IMR-90 (cell line): ENCODE measurements at regions not wholly inside any gene's neighbourhood (a gene's known extent, or its start where the extent isn't known, plus 50 kb on each side); places are given as distances from the start of the nearest gene placed in this dataset.

ENCODE experiments used
- ATAC-seq: fragments of 200-7000 bp; cut with Tn5 transposase; 2 replicates; pipeline ENCODE4 v1.9.1; 2020; ENCODE audit warnings: low read depth, mild to moderate bottlenecking, moderate library complexity
- BruUV-seq: library from RNA; stranded (reverse); fragments of 400-500 nt; replicated peaks from 2 replicates; lab custom pipeline; 2021; lab: Mats Ljungman, UMichigan
- CTCF ChIA-PET: fragments of 300-600 bp; formaldehyde crosslinking; extraction: SDS; loops from one replicate; lab custom pipeline; 2021; ENCODE audit warnings: antibody characterized with exemption; lab: Yijun Ruan, JAX
- POLR2A ChIA-PET: fragments of 300-600 bp; sonication (Branson Sonifier 250); formaldehyde crosslinking; loops from one replicate; lab custom pipeline; 2022; ENCODE audit warnings: antibody characterized with exemption; ENCODE audit not compliant: unreplicated experiment; lab: Charles Lee
- DNase-seq: peaks from one replicate; pipeline ENCODE4 v3.0.0; 2013
- H2AFZ ChIP-seq: replicated peaks from 2 replicates; pipeline ENCODE3; 2013; ENCODE audit warnings: low read length, mild to moderate bottlenecking; ENCODE audit not compliant: poor library complexity
- H2AK5ac ChIP-seq: 2 replicates; pipeline ENCODE4 v1.6.1; 2013; ENCODE audit warnings: low read depth, low read length, inconsistent platforms
- H2AK9ac ChIP-seq: replicated peaks from 2 replicates; pipeline ENCODE3; 2013; ENCODE audit warnings: mild to moderate bottlenecking, low read depth, low read length, moderate library complexity; ENCODE audit not compliant: poor library complexity
- H2BK120ac ChIP-seq: 2 replicates; pipeline ENCODE4 v1.6.1; 2013; ENCODE audit warnings: low read depth, low read length, inconsistent platforms
- H2BK15ac ChIP-seq: 3 replicates; pipeline ENCODE4 v1.6.1; 2013; ENCODE audit warnings: low read depth, low read length, inconsistent platforms
- H2BK20ac ChIP-seq: 2 replicates; pipeline ENCODE4 v1.6.1; 2013; ENCODE audit warnings: low read depth, mild to moderate bottlenecking, inconsistent platforms, low read length, moderate library complexity
- H2BK5ac ChIP-seq: 2 replicates; pipeline ENCODE4 v1.6.1; 2013; ENCODE audit warnings: mild to moderate bottlenecking, low read depth, low read length, inconsistent platforms; ENCODE audit not compliant: poor library complexity, severe bottlenecking
- H3K14ac ChIP-seq: replicated peaks from 2 replicates; pipeline ENCODE4 v1.6.1; 2013; ENCODE audit warnings: low read depth, low read length, inconsistent platforms
- H3K18ac ChIP-seq: 2 replicates; pipeline ENCODE4 v1.6.1; 2013; ENCODE audit warnings: low read depth, low read length, control low read depth
- H3K23ac ChIP-seq: 2 replicates; pipeline ENCODE4 v1.6.1; 2013; ENCODE audit warnings: low read depth, low read length, inconsistent platforms
- H3K27ac ChIP-seq: 2 replicates; pipeline ENCODE4 v1.5.1; 2013; ENCODE audit warnings: mild to moderate bottlenecking, control low read depth, low read length; ENCODE audit not compliant: insufficient read depth
- H3K27me3 ChIP-seq: 2 replicates; pipeline ENCODE4 v1.6.1; 2013; ENCODE audit warnings: low read length; ENCODE audit not compliant: control insufficient read depth, insufficient read depth
- H3K36me3 ChIP-seq: 2 replicates; pipeline ENCODE4 v1.6.1; 2013; ENCODE audit warnings: low read length, mixed read lengths; ENCODE audit not compliant: control insufficient read depth, insufficient read depth
- H3K4ac ChIP-seq: 2 replicates; pipeline ENCODE4 v1.6.1; 2013; ENCODE audit warnings: low read depth, low read length, inconsistent platforms
- H3K4me1 ChIP-seq: 2 replicates; pipeline ENCODE4 v1.6.1; 2013; ENCODE audit warnings: low read length, mixed read lengths; ENCODE audit not compliant: control insufficient read depth, insufficient read depth
- H3K4me2 ChIP-seq: 2 replicates; pipeline ENCODE4 v1.6.1; 2013; ENCODE audit warnings: low read depth, mild to moderate bottlenecking, control low read depth, low read length, moderate library complexity
- H3K4me3 ChIP-seq: 2 replicates; pipeline ENCODE4 v1.5.1; 2013; ENCODE audit warnings: low read depth, mild to moderate bottlenecking, control low read depth, low read length, moderate library complexity; ENCODE audit not compliant: insufficient read depth
- H3K56ac ChIP-seq: 2 replicates; pipeline ENCODE4 v1.6.1; 2013; ENCODE audit warnings: low read length, inconsistent platforms; ENCODE audit not compliant: insufficient read depth; ENCODE audit errors: extremely low read depth
- H3K79me1 ChIP-seq, 2 experiments: 2 replicates each; pipeline ENCODE4 v1.6.1; 2013; ENCODE audit warnings: low read length in 2 of 2, inconsistent platforms in 1 of 2, low read depth in 1 of 2
- H3K9ac ChIP-seq: 2 replicates; pipeline ENCODE4 v1.6.1; 2013; ENCODE audit warnings: low read depth, low read length, control low read depth
- H3K9me1 ChIP-seq: 2 replicates; pipeline ENCODE4 v1.6.1; 2013; ENCODE audit warnings: low read length, inconsistent platforms; ENCODE audit not compliant: insufficient read depth
- H3K9me3 ChIP-seq: 2 replicates; pipeline ENCODE4 v1.6.1; 2013; ENCODE audit warnings: low read length; ENCODE audit not compliant: control insufficient read depth, insufficient read depth
- H4K20me1 ChIP-seq: 2 replicates; pipeline ENCODE4 v1.6.1; 2013; ENCODE audit warnings: low read length, inconsistent platforms; ENCODE audit not compliant: insufficient read depth
- H4K5ac ChIP-seq: 2 replicates; pipeline ENCODE4 v1.6.1; 2013; ENCODE audit warnings: mild to moderate bottlenecking, low read depth, low read length, control low read depth
- H4K8ac ChIP-seq, 2 experiments: 2 replicates each; pipeline ENCODE4 v1.6.1; 2013; ENCODE audit warnings: low read depth in 2 of 2, low read length in 2 of 2, control low read depth in 1 of 2, inconsistent platforms in 1 of 2
- H4K91ac ChIP-seq: 2 replicates; pipeline ENCODE4 v1.6.1; 2013; ENCODE audit warnings: low read depth, low read length, inconsistent platforms; ENCODE audit not compliant: insufficient read depth
- BHLHE40 ChIP-seq: fragments of 150-350 bp; IDR thresholded peaks from 2 replicates; pipeline ENCODE4 v1.6.1; 2016; ENCODE audit warnings: mild to moderate bottlenecking, low read depth, low read length
- CEBPB ChIP-seq: IDR thresholded peaks from 2 replicates; pipeline ENCODE4 v1.6.1; 2012; ENCODE audit warnings: low read depth, low read length, improper control_type of control experiment
- CHD1 ChIP-seq: IDR thresholded peaks from 2 replicates; pipeline ENCODE4 v1.6.1; 2012; ENCODE audit warnings: low read depth, low read length, improper control_type of control experiment
- ELK1 ChIP-seq: fragments of 150-350 bp; IDR thresholded peaks from 2 replicates; pipeline ENCODE4 v1.6.1; 2016; ENCODE audit warnings: low read depth, mild to moderate bottlenecking, low read length, moderate library complexity, borderline replicate concordance
- FOS ChIP-seq: fragments of 150-350 bp; IDR thresholded peaks from 2 replicates; pipeline ENCODE4 v1.6.1; 2016; ENCODE audit warnings: low read depth, low read length
- MAFK ChIP-seq: IDR thresholded peaks from 2 replicates; pipeline ENCODE4 v1.6.1; 2012; ENCODE audit warnings: low read depth, low read length, improper control_type of control experiment
- MAZ ChIP-seq: IDR thresholded peaks from 2 replicates; pipeline ENCODE4 v1.6.1; 2012; ENCODE audit warnings: low read depth, mild to moderate bottlenecking, low read length, improper control_type of control experiment, moderate library complexity, borderline replicate concordance
- MXI1 ChIP-seq: IDR thresholded peaks from 2 replicates; pipeline ENCODE4 v1.6.1; 2012; ENCODE audit warnings: low read depth, mild to moderate bottlenecking, low read length, moderate library complexity, borderline replicate concordance
- NFE2L2 ChIP-seq: fragments of 150-350 bp; IDR thresholded peaks from 2 replicates; pipeline ENCODE4 v1.6.1; 2016; ENCODE audit warnings: low read depth, mild to moderate bottlenecking, low read length
- POLR2A ChIP-seq: IDR thresholded peaks from 2 replicates; pipeline ENCODE4 v1.6.1; 2012; ENCODE audit warnings: mild to moderate bottlenecking, low read depth, low read length
- RAD21 ChIP-seq: IDR thresholded peaks from 2 replicates; pipeline ENCODE4 v1.6.1; 2012; ENCODE audit warnings: low read length, improper control_type of control experiment
- RCOR1 ChIP-seq: IDR thresholded peaks from 2 replicates; pipeline ENCODE4 v1.6.1; 2012; ENCODE audit warnings: mild to moderate bottlenecking, low read length, improper control_type of control experiment; ENCODE audit not compliant: insufficient replicate concordance
- RFX5 ChIP-seq: IDR thresholded peaks from 2 replicates; pipeline ENCODE4 v1.8.0; 2012; ENCODE audit warnings: low read depth, mild to moderate bottlenecking, low read length, moderate library complexity
- SMC3 ChIP-seq: fragments of 150-350 bp; IDR thresholded peaks from 2 replicates; pipeline ENCODE4 v1.6.1; 2016; ENCODE audit warnings: low read depth, mild to moderate bottlenecking, antibody characterized with exemption, low read length, moderate library complexity
- USF2 ChIP-seq: fragments of 150-350 bp; IDR thresholded peaks from 2 replicates; pipeline ENCODE4 v1.6.1; 2017; ENCODE audit warnings: mild to moderate bottlenecking, antibody characterized with exemption, low read length, low read depth
- WGBS, 2 experiments: methylation state at CpG; one replicate each; pipeline versions ENCODE4 v1.1.5 to v1.1.7; 2013; ENCODE audit warnings: missing lambda C conversion rate in 2 of 2; ENCODE audit not compliant: insufficient read length in 1 of 2; ENCODE audit errors: extremely low coverage in 2 of 2; 5-methylcytosine and 5-hydroxymethylcytosine counted together
- dilution Hi-C: fragments of 300-500 bp; cut with HindIII; formaldehyde crosslinking; loops from one replicate; pipeline ENCODE4 v1.14.3; 2018; ENCODE audit warnings: low sequenced_read_pairs; ENCODE audit not compliant: unreplicated experiment
- in situ Hi-C: fragments of 300-500 bp; cut with MboI; formaldehyde crosslinking; loops from 3 replicates; pipeline ENCODE4 v1.14.3; 2019; ENCODE audit warnings: low sequenced_read_pairs, inconsistent platforms, mixed read lengths
- intact Hi-C: fragments of 100-400 bp; cut with micrococcal nuclease; formaldehyde crosslinking; loops from 2 replicates; pipeline ENCODE4 v1.10.0; 2022
- TF ChIP-seq, protein P1 (sequence below): conservative IDR thresholded peaks from 2 replicates; pipeline ENCODE4 v1.5.1; 2012; ENCODE audit warnings: mild to moderate bottlenecking, low read depth, low read length, improper control_type of control experiment

DNA sequence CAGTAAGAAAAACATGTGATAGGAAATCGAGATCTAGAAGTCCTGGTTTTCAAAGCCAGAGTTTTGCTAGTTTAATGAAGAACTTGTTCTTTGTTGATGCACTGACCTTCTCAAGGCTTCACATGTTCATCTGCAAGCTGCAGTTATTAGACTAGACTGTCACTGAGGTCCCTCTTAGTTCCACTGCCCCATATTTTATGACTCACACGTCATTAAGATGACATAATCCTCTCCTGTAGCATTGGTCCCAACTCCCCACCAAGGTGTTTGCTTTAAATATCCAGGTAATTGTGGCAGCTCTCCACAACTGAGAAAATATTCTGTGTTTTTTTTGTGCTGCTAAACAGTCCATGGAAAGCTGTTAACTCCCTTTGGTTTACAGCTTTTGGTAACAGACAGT lies 149.7 kb downstream of the MREG start:
- no peak overlapping the region for H3K14ac ChIP-seq
- H3K36me3 ChIP-seq = no peaks in the 10 kb centered on the region
- no peak overlapping the region for H4K5ac ChIP-seq
- no peaks in the 10 kb centered on the region for H3K9me1 ChIP-seq
- TF ChIP-seq CHD1 (no peak), SMC3 (no peak), FOS (no peak), USF2 (no peak), CEBPB (no peak), RAD21 (no peak), RFX5 (no peak), NFE2L2 (no peak), MAZ (no peak), RCOR1 (no peak), MAFK (no peak), BHLHE40 (no peak), ELK1 (no peak), POLR2A (no peak), MXI1 (no peak)
- TF ChIP-seq, protein P1, sequence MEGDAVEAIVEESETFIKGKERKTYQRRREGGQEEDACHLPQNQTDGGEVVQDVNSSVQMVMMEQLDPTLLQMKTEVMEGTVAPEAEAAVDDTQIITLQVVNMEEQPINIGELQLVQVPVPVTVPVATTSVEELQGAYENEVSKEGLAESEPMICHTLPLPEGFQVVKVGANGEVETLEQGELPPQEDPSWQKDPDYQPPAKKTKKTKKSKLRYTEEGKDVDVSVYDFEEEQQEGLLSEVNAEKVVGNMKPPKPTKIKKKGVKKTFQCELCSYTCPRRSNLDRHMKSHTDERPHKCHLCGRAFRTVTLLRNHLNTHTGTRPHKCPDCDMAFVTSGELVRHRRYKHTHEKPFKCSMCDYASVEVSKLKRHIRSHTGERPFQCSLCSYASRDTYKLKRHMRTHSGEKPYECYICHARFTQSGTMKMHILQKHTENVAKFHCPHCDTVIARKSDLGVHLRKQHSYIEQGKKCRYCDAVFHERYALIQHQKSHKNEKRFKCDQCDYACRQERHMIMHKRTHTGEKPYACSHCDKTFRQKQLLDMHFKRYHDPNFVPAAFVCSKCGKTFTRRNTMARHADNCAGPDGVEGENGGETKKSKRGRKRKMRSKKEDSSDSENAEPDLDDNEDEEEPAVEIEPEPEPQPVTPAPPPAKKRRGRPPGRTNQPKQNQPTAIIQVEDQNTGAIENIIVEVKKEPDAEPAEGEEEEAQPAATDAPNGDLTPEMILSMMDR = no peak
- BruUV-seq = no TSS peak
- no peak overlapping the region for H4K8ac ChIP-seq
- ATAC-seq (no peak), DNase-seq (no peak)
- no peak overlapping the region for H2BK15ac ChIP-seq
- H3K56ac ChIP-seq = no peak overlapping the region
- intact Hi-C loops (no loop called here), dilution Hi-C loops (no loop called here), in situ Hi-C loops (no loop called here)
- no peak overlapping the region for H2AFZ ChIP-seq
- ChIA-PET CTCF (no interaction called here), POLR2A (no interaction called here)
- H4K91ac ChIP-seq = no peak overlapping the region
- H3K9ac ChIP-seq = no peak overlapping the region
- H4K20me1 ChIP-seq = no peaks in the 10 kb centered on the region
- no peaks in the 10 kb centered on the region for H3K79me1 ChIP-seq
- no peak overlapping the region for H2BK20ac ChIP-seq
- peaks cover 2% of the 10 kb centered on the region; the same call in 1 of the 2 replicates for H3K4me1 ChIP-seq
- H2AK9ac ChIP-seq = no peak overlapping the region
- no peak overlapping the region for H2BK120ac ChIP-seq
- no peak overlapping the region for H3K4me2 ChIP-seq
- H3K27me3 ChIP-seq = no peaks in the 10 kb centered on the region
- H3K4me3 ChIP-seq = no peak overlapping the region
- no peak overlapping the region for H2BK5ac ChIP-seq
- no CpG with 5 or more reads among the region's 2 CpGs for WGBS, 2 experiments
- no peak overlapping the region for H3K18ac ChIP-seq
- H3K23ac ChIP-seq = no peak overlapping the region
- no peak overlapping the region for H2AK5ac ChIP-seq
- H3K4ac ChIP-seq = no peak overlapping the region
- H3K9me3 ChIP-seq = no peaks in the 10 kb centered on the region
- H3K27ac ChIP-seq = no peak overlapping the region
